ENCODE measurements at regions not wholly inside any gene's neighbourhood (a gene's known extent, or its start where the extent isn't known, plus 50 kb on each side); places are given as distances from the start of the nearest gene placed in this dataset.

GRCh38 chr17:53122966-53123365 lies 699.8 kb upstream of the KIF2B start:
- no peaks in the 10 kb centered on the region for H3K9me3 ChIP-seq
- H3K4me3 ChIP-seq = no peak overlapping the region
- no peak overlapping the region for H3K27ac ChIP-seq
- intact Hi-C loops (cut with DNase I) = no loop called here
- H3K36me3 ChIP-seq = no peaks in the 10 kb centered on the region
- TF ChIP-seq, protein P1, sequence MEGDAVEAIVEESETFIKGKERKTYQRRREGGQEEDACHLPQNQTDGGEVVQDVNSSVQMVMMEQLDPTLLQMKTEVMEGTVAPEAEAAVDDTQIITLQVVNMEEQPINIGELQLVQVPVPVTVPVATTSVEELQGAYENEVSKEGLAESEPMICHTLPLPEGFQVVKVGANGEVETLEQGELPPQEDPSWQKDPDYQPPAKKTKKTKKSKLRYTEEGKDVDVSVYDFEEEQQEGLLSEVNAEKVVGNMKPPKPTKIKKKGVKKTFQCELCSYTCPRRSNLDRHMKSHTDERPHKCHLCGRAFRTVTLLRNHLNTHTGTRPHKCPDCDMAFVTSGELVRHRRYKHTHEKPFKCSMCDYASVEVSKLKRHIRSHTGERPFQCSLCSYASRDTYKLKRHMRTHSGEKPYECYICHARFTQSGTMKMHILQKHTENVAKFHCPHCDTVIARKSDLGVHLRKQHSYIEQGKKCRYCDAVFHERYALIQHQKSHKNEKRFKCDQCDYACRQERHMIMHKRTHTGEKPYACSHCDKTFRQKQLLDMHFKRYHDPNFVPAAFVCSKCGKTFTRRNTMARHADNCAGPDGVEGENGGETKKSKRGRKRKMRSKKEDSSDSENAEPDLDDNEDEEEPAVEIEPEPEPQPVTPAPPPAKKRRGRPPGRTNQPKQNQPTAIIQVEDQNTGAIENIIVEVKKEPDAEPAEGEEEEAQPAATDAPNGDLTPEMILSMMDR (IDR thresholded peaks at IDR 0.05) = no peak
- TF ChIP-seq POLR2AphosphoS5 (IDR thresholded peaks at IDR 0.05; ENCODE audit: insufficient read depth in 1 of 2, low read depth in 1 of 2) (no peak), POLR2A (IDR thresholded peaks at IDR 0.05) (no peak)
- no peaks in the 10 kb centered on the region for H3K27me3 ChIP-seq
- no peak for DNase-seq (ENCODE audit: extremely low spot score in 2 of 2)
- H3K4me1 ChIP-seq = no peaks in the 10 kb centered on the region

GRCh38 chr17:53119773-53120172 lies 703.0 kb upstream of the KIF2B start:
- Histone ChIP-seq H3K9me3 (no peaks in the 10 kb centered on the region), H3K27me3 (no peaks in the 10 kb centered on the region), H3K27ac (no peak overlapping the region), H3K4me1 (no peaks in the 10 kb centered on the region), H3K4me3 (no peak overlapping the region), H3K36me3 (no peaks in the 10 kb centered on the region)
- TF ChIP-seq POLR2A (IDR thresholded peaks at IDR 0.05) (no peak), POLR2AphosphoS5 (IDR thresholded peaks at IDR 0.05; ENCODE audit: insufficient read depth in 1 of 2, low read depth in 1 of 2) (no peak)
- TF ChIP-seq, protein P1 (IDR thresholded peaks at IDR 0.05) = no peak
- no peak for DNase-seq (ENCODE audit: extremely low spot score in 2 of 2)
- intact Hi-C loops (cut with DNase I) = no loop called here

- H3K9me3 ChIP-seq = no peaks in the 10 kb centered on the region
- no peak overlapping the region for H3K27ac ChIP-seq
- no peaks in the 10 kb centered on the region for H3K36me3 ChIP-seq
- H3K27me3 ChIP-seq = no peaks in the 10 kb centered on the region
- no peak for DNase-seq (ENCODE audit: extremely low spot score in 2 of 2)
- H3K4me3 ChIP-seq = no peak overlapping the region
- intact Hi-C loops (cut with DNase I) = no loop called here
- TF ChIP-seq, protein P1 (IDR thresholded peaks at IDR 0.05) = no peak
- TF ChIP-seq POLR2AphosphoS5 (IDR thresholded peaks at IDR 0.05; ENCODE audit: insufficient read depth in 1 of 2, low read depth in 1 of 2) (no peak), POLR2A (IDR thresholded peaks at IDR 0.05) (no peak)
- H3K4me1 ChIP-seq = no peaks in the 10 kb centered on the region
Measured at GRCh38 chr17:53118948-53119347, 703.8 kb upstream of the KIF2B start.

GRCh38 chr17:53106886-53107285 lies 715.8 kb upstream of the KIF2B start:
- Histone ChIP-seq H3K4me1 (no peaks in the 10 kb centered on the region), H3K27me3 (no peaks in the 10 kb centered on the region), H3K4me3 (no peak overlapping the region), H3K27ac (no peak overlapping the region), H3K36me3 (no peaks in the 10 kb centered on the region), H3K9me3 (no peaks in the 10 kb centered on the region)
- DNase-seq (ENCODE audit: extremely low spot score in 2 of 2) = no peak
- TF ChIP-seq POLR2A (IDR thresholded peaks at IDR 0.05) = no peak
- TF ChIP-seq POLR2AphosphoS5 (IDR thresholded peaks at IDR 0.05; ENCODE audit: insufficient read depth in 1 of 2, low read depth in 1 of 2) = no peak
- TF ChIP-seq, protein P1 (IDR thresholded peaks at IDR 0.05) = no peak
- intact Hi-C loops (cut with DNase I) = no loop called here

DNA sequence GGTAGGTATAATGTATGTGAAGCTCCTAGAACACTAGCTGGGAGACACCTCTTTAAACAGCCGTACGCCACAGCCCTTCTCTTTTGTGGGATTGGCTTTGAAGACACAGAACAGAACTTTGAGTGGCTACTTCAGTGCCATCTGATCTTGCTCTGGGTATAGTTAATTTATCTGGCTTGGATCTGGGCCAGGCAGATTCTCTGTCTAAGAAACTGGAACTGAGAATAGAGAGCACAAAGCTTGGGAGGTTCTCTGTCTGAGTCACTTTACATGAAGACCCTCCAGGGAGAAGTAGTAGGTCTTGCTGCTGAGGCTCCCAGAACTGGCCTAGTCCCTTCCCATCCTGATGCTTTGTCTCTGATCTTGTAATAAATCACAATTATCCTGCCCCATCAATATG lies 721.0 kb upstream of the KIF2B start:
- Histone ChIP-seq H3K27me3 (no peaks in the 10 kb centered on the region), H3K9me3 (no peaks in the 10 kb centered on the region), H3K36me3 (no peaks in the 10 kb centered on the region), H3K27ac (no peak overlapping the region), H3K4me1 (no peaks in the 10 kb centered on the region), H3K4me3 (no peak overlapping the region)
- no peak for DNase-seq (ENCODE audit: extremely low spot score in 2 of 2)
- intact Hi-C loops (cut with DNase I) = no loop called here
- TF ChIP-seq POLR2A (IDR thresholded peaks at IDR 0.05) (no peak), POLR2AphosphoS5 (IDR thresholded peaks at IDR 0.05; ENCODE audit: insufficient read depth in 1 of 2, low read depth in 1 of 2) (no peak)
- TF ChIP-seq, protein P1 (IDR thresholded peaks at IDR 0.05) = no peak

Measured in vagina (tissue), 2 donors.